Activated naive CD4-positive, alpha-beta T cell treated with anti-CD3 and anti-CD28 coated beads, Interleukin-2, amount 10 ng/mL, durations not matched to agents 7 days and 5 days (primary cell): ENCODE measurements at regions not wholly inside any gene's neighbourhood (a gene's known extent, or its start where the extent isn't known, plus 50 kb on each side); places are given as distances from the start of the nearest gene placed in this dataset.

ENCODE experiments used
- CTCF ChIA-PET: fragments of 350-600 bp; sonication (Branson Sonifier 250); formaldehyde crosslinking; loops from one replicate; lab custom pipeline; 2021; ENCODE audit warnings: antibody characterized with exemption; lab: Charles Lee
- DNase-seq: peaks from one replicate; pipeline ENCODE4 v3.0.0-alpha.2; 2020
- H3K27ac Mint-ChIP-seq: one replicate; pipeline ENCODE4 v1.8.0; 2021; ENCODE audit warnings: mild to moderate bottlenecking, moderate library complexity, mixed read lengths
- H3K27me3 Mint-ChIP-seq: one replicate; pipeline ENCODE4 v1.8.0; 2021; ENCODE audit warnings: mild to moderate bottlenecking, mixed read lengths
- H3K36me3 Mint-ChIP-seq: one replicate; pipeline ENCODE4 v1.8.0; 2021; ENCODE audit warnings: mixed read lengths
- H3K4me1 Mint-ChIP-seq: one replicate; pipeline ENCODE4 v1.8.0; 2021; ENCODE audit warnings: mixed read lengths
- H3K4me3 Mint-ChIP-seq: one replicate; pipeline ENCODE4 v1.8.0; 2021; ENCODE audit warnings: mild to moderate bottlenecking, moderate library complexity, mixed read lengths
- H3K9me3 Mint-ChIP-seq: one replicate; pipeline ENCODE4 v1.8.0; 2021; ENCODE audit warnings: mixed read lengths

- no peak overlapping the region for H3K27ac Mint-ChIP-seq
- no peaks in the 10 kb centered on the region for H3K4me1 Mint-ChIP-seq
- no peaks in the 10 kb centered on the region for H3K27me3 Mint-ChIP-seq
- no peaks in the 10 kb centered on the region for H3K9me3 Mint-ChIP-seq
- H3K4me3 Mint-ChIP-seq = no peak overlapping the region
- no peak for DNase-seq
- H3K36me3 Mint-ChIP-seq = no peaks in the 10 kb centered on the region
- CTCF ChIA-PET = no interaction called here
These were observed 216.9 kb upstream of the CDIN1 start for GRCh38 chr15:36362509-36362915.

GRCh38 chr15:36363335-36363734 is 216.1 kb upstream of the CDIN1 start:
- no peak overlapping the region for H3K27ac Mint-ChIP-seq
- CTCF ChIA-PET = no interaction called here
- no peak overlapping the region for H3K4me3 Mint-ChIP-seq
- no peak for DNase-seq
- H3K9me3 Mint-ChIP-seq = no peaks in the 10 kb centered on the region
- no peaks in the 10 kb centered on the region for H3K27me3 Mint-ChIP-seq
- H3K4me1 Mint-ChIP-seq = no peaks in the 10 kb centered on the region
- H3K36me3 Mint-ChIP-seq = no peaks in the 10 kb centered on the region

GRCh38 chr15:36364377-36364776 is 215.0 kb upstream of the CDIN1 start:
- DNase-seq = no peak
- CTCF ChIA-PET = no interaction called here
- H3K4me3 Mint-ChIP-seq = no peak overlapping the region
- H3K27me3 Mint-ChIP-seq = no peaks in the 10 kb centered on the region
- H3K27ac Mint-ChIP-seq = no peak overlapping the region
- no peaks in the 10 kb centered on the region for H3K4me1 Mint-ChIP-seq
- H3K9me3 Mint-ChIP-seq = no peaks in the 10 kb centered on the region
- no peaks in the 10 kb centered on the region for H3K36me3 Mint-ChIP-seq

GRCh38 chr15:36365963-36366362 is 213.5 kb upstream of the CDIN1 start:
- Mint-ChIP-seq H3K36me3 (no peaks in the 10 kb centered on the region), H3K4me1 (no peaks in the 10 kb centered on the region), H3K4me3 (no peak overlapping the region), H3K9me3 (no peaks in the 10 kb centered on the region), H3K27ac (no peak overlapping the region), H3K27me3 (no peaks in the 10 kb centered on the region)
- CTCF ChIA-PET = no interaction called here
- DNase-seq = no peak

GRCh38 chr15:36370051-36370730 is 209.2 kb upstream of the CDIN1 start:
- Mint-ChIP-seq H3K27me3 (no peaks in the 10 kb centered on the region), H3K4me1 (no peaks in the 10 kb centered on the region), H3K27ac (no peak overlapping the region), H3K4me3 (no peak overlapping the region), H3K36me3 (no peaks in the 10 kb centered on the region), H3K9me3 (no peaks in the 10 kb centered on the region)
- CTCF ChIA-PET = no interaction called here
- no peak for DNase-seq

- H3K9me3 Mint-ChIP-seq = no peaks in the 10 kb centered on the region
- H3K27ac Mint-ChIP-seq = no peak overlapping the region
- no peaks in the 10 kb centered on the region for H3K4me1 Mint-ChIP-seq
- no peak overlapping the region for H3K4me3 Mint-ChIP-seq
- CTCF ChIA-PET = no interaction called here
- no peaks in the 10 kb centered on the region for H3K27me3 Mint-ChIP-seq
- DNase-seq = no peak
- H3K36me3 Mint-ChIP-seq = no peaks in the 10 kb centered on the region
These were observed 208.7 kb upstream of the CDIN1 start for GRCh38 chr15:36370731-36371112.

- H3K9me3 Mint-ChIP-seq = no peaks in the 10 kb centered on the region
- H3K27me3 Mint-ChIP-seq = no peaks in the 10 kb centered on the region
- CTCF ChIA-PET = no interaction called here
- no peak overlapping the region for H3K4me3 Mint-ChIP-seq
- no peak for DNase-seq
- no peak overlapping the region for H3K27ac Mint-ChIP-seq
- no peaks in the 10 kb centered on the region for H3K36me3 Mint-ChIP-seq
- H3K4me1 Mint-ChIP-seq = no peaks in the 10 kb centered on the region
These were observed 207.9 kb upstream of the CDIN1 start for GRCh38 chr15:36371509-36371908.

GRCh38 chr15:36372968-36373367 is 206.5 kb upstream of the CDIN1 start:
- H3K4me1 Mint-ChIP-seq = no peaks in the 10 kb centered on the region
- H3K36me3 Mint-ChIP-seq = no peaks in the 10 kb centered on the region
- CTCF ChIA-PET = no interaction called here
- no peak overlapping the region for H3K4me3 Mint-ChIP-seq
- no peaks in the 10 kb centered on the region for H3K27me3 Mint-ChIP-seq
- H3K9me3 Mint-ChIP-seq = no peaks in the 10 kb centered on the region
- H3K27ac Mint-ChIP-seq = no peak overlapping the region
- DNase-seq = no peak

- Mint-ChIP-seq H3K4me1 (no peaks in the 10 kb centered on the region), H3K36me3 (no peaks in the 10 kb centered on the region), H3K27ac (no peak overlapping the region), H3K9me3 (no peaks in the 10 kb centered on the region), H3K27me3 (no peaks in the 10 kb centered on the region), H3K4me3 (no peak overlapping the region)
- no peak for DNase-seq
- CTCF ChIA-PET = no interaction called here
These were observed 205.9 kb upstream of the CDIN1 start for GRCh38 chr15:36373550-36373949.

- Mint-ChIP-seq H3K36me3 (no peaks in the 10 kb centered on the region), H3K27ac (no peak overlapping the region), H3K4me1 (no peaks in the 10 kb centered on the region), H3K4me3 (no peak overlapping the region), H3K9me3 (no peaks in the 10 kb centered on the region), H3K27me3 (no peaks in the 10 kb centered on the region)
- CTCF ChIA-PET = no interaction called here
- DNase-seq = no peak
These were observed 190.3 kb upstream of the CDIN1 start for GRCh38 chr15:36389107-36389506.

- Mint-ChIP-seq H3K4me3 (no peak overlapping the region), H3K27me3 (no peaks in the 10 kb centered on the region), H3K27ac (no peak overlapping the region), H3K9me3 (no peaks in the 10 kb centered on the region), H3K36me3 (no peaks in the 10 kb centered on the region), H3K4me1 (no peaks in the 10 kb centered on the region)
- CTCF ChIA-PET = no interaction called here
- no peak for DNase-seq
These were observed 188.9 kb upstream of the CDIN1 start for GRCh38 chr15:36390491-36390890.

- CTCF ChIA-PET = no interaction called here
- no peaks in the 10 kb centered on the region for H3K9me3 Mint-ChIP-seq
These were observed 186.7 kb upstream of the CDIN1 start for GRCh38 chr15:36392676-36393266.

GRCh38 chr15:36398212-36398611 is 181.2 kb upstream of the CDIN1 start:
- Mint-ChIP-seq H3K27me3 (no peaks in the 10 kb centered on the region), H3K4me1 (no peaks in the 10 kb centered on the region), H3K9me3 (peaks cover 3% of the 10 kb centered on the region), H3K4me3 (no peak overlapping the region), H3K36me3 (no peaks in the 10 kb centered on the region), H3K27ac (no peak overlapping the region)
- DNase-seq = no peak
- CTCF ChIA-PET = no interaction called here

More at GRCh38 chr15:36392676-36393266, 186.7 kb upstream of the CDIN1 start:
- Mint-ChIP-seq H3K27me3 (no peaks in the 10 kb centered on the region), H3K36me3 (no peaks in the 10 kb centered on the region), H3K4me3 (no peak overlapping the region), H3K27ac (no peak overlapping the region), H3K4me1 (no peaks in the 10 kb centered on the region)
- DNase-seq = no peak

GRCh38 chr15:36399276-36399675 is 180.2 kb upstream of the CDIN1 start:
- Mint-ChIP-seq H3K27ac (no peak overlapping the region), H3K4me1 (no peaks in the 10 kb centered on the region), H3K36me3 (no peaks in the 10 kb centered on the region), H3K27me3 (no peaks in the 10 kb centered on the region), H3K9me3 (peaks cover 3% of the 10 kb centered on the region), H3K4me3 (no peak overlapping the region)
- CTCF ChIA-PET = no interaction called here
- no peak for DNase-seq

GRCh38 chr15:36400936-36401585 is 178.4 kb upstream of the CDIN1 start:
- no peaks in the 10 kb centered on the region for H3K36me3 Mint-ChIP-seq
- H3K9me3 Mint-ChIP-seq = peaks cover 3% of the 10 kb centered on the region
- DNase-seq = no peak
- H3K27me3 Mint-ChIP-seq = no peaks in the 10 kb centered on the region
- no peaks in the 10 kb centered on the region for H3K4me1 Mint-ChIP-seq
- H3K27ac Mint-ChIP-seq = no peak overlapping the region
- CTCF ChIA-PET = no interaction called here
- H3K4me3 Mint-ChIP-seq = no peak overlapping the region
